PC-3 (cell line): ENCODE measurements at regions not wholly inside any gene's neighbourhood (a gene's known extent, or its start where the extent isn't known, plus 50 kb on each side); places are given as distances from the start of the nearest gene placed in this dataset.

Source experiments
- ATAC-seq: fragments of 200-7000 bp; cut with Tn5 transposase; 2 replicates; pipeline ENCODE4 v1.9.1; 2020; ENCODE audit warnings: mild to moderate bottlenecking, moderate library complexity
- BruUV-seq: library from RNA; stranded (reverse); fragments of 400-500 nt; replicated peaks from 2 replicates; lab custom pipeline; 2021; lab: Mats Ljungman, UMichigan
- CTCF ChIA-PET: fragments of 300-600 bp; sonication (Branson Sonifier 250); formaldehyde crosslinking; loops from one replicate; lab custom pipeline; 2022; ENCODE audit warnings: antibody characterized with exemption; lab: Charles Lee
- POLR2A ChIA-PET: fragments of 300-600 bp; sonication (Branson Sonifier 250); formaldehyde crosslinking; loops from one replicate; lab custom pipeline; 2022; ENCODE audit warnings: antibody characterized with exemption; ENCODE audit not compliant: unreplicated experiment; lab: Charles Lee
- DNase-seq: peaks from one replicate; pipeline ENCODE4 v3.0.0-alpha.2; 2015
- H2AFZ ChIP-seq: fragments of 300-600 bp; sonication (generic); 2 replicates; pipeline ENCODE4 v1.6.0; 2016; ENCODE audit warnings: antibody characterized with exemption, low read length
- H3F3A ChIP-seq: fragments of 300-600 bp; sonication (generic); one replicate; pipeline ENCODE4 v1.6.0; 2017; ENCODE audit warnings: antibody characterized with exemption, low read length, control low read depth, mild to moderate bottlenecking; ENCODE audit not compliant: unreplicated experiment
- H3K27ac ChIP-seq: fragments of 300-600 bp; sonication (generic); 2 replicates; pipeline ENCODE4 v1.5.1; 2016; ENCODE audit warnings: mild to moderate bottlenecking, low read length
- H3K27me3 ChIP-seq: fragments of 300-600 bp; sonication (generic); 2 replicates; pipeline ENCODE4 v1.6.1; 2016; ENCODE audit warnings: low read length, mixed read lengths
- H3K36me3 ChIP-seq: fragments of 300-600 bp; sonication (generic); 2 replicates; pipeline ENCODE4 v1.6.1; 2016; ENCODE audit warnings: low read depth, mixed run types, low read length, mixed read lengths
- H3K4me1 ChIP-seq: fragments of 300-600 bp; sonication (generic); 2 replicates; pipeline ENCODE4 v1.5.1; 2016; ENCODE audit warnings: low read length; ENCODE audit not compliant: insufficient read depth
- H3K4me2 ChIP-seq: fragments of 300-600 bp; sonication (generic); 2 replicates; pipeline ENCODE4 v1.6.0; 2016; ENCODE audit warnings: low read length
- H3K4me3 ChIP-seq: fragments of 300-600 bp; sonication (generic); 2 replicates; pipeline ENCODE4 v1.5.1; 2016; ENCODE audit warnings: mild to moderate bottlenecking, low read length, mixed read lengths
- H3K79me2 ChIP-seq: fragments of 300-600 bp; sonication (generic); 2 replicates; pipeline ENCODE4 v1.6.1; 2017; ENCODE audit warnings: low read length, mixed read lengths
- H3K9ac ChIP-seq: fragments of 300-600 bp; sonication (generic); 2 replicates; pipeline ENCODE4 v1.6.0; 2016; ENCODE audit warnings: mild to moderate bottlenecking, low read length
- H3K9me2 ChIP-seq: fragments of 300-600 bp; sonication (generic); replicated peaks from 2 replicates; pipeline ENCODE4 v1.6.1; 2016; ENCODE audit warnings: mixed run types, low read length, mixed read lengths
- H3K9me3 ChIP-seq: fragments of 300-600 bp; sonication (generic); 2 replicates; pipeline ENCODE4 v1.6.1; 2016; ENCODE audit warnings: low read length, mixed read lengths
- H4K20me1 ChIP-seq: fragments of 300-600 bp; sonication (generic); 2 replicates; pipeline ENCODE4 v1.6.1; 2016; ENCODE audit warnings: low read length, mixed read lengths
- EZH2 ChIP-seq: fragments of 300-600 bp; sonication (generic); IDR thresholded peaks from one replicate; pipeline ENCODE4 v1.6.1; 2017; ENCODE audit warnings: antibody characterized with exemption, mild to moderate bottlenecking, low read length; ENCODE audit not compliant: unreplicated experiment
- EZH2phosphoT487 ChIP-seq: fragments of 300-600 bp; sonication (generic); IDR thresholded peaks from 2 replicates; pipeline ENCODE4 v1.6.1; 2018; ENCODE audit warnings: mild to moderate bottlenecking, antibody characterized with exemption, low read length, borderline replicate concordance
- intact Hi-C: fragments of 100-400 bp; cut with micrococcal nuclease; formaldehyde crosslinking; loops from 2 replicates; pipeline ENCODE4 v1.9.0; 2023
- TF ChIP-seq, protein P1 (sequence below): fragments of 300-600 bp; sonication (generic); conservative IDR thresholded peaks from 2 replicates; pipeline ENCODE4 v1.5.1; 2017; ENCODE audit warnings: antibody characterized with exemption, low read depth, mild to moderate bottlenecking, low read length

DNA sequence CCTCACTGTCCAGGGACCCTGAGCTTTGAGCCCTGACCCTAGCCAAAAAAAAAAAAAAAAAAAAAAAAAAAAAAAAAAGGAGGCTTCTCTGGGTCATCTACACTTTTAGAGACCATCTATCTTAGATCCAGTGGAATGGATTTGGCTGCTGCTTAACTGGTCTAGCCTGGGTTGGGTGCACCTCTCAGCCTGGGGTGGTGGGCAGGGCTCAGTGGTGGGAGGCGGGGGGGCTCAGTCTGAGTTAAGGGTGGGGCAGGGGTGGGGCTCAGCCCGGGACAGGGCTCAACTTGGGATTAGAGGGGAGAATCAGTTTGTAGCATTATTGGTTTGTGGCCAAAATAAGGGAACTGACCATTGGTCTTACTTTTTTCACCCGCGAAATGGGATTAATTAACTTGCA is 139.2 kb downstream of the TPRA1 start:
- ATAC-seq (no peak), DNase-seq (no peak)
- no peaks in the 10 kb centered on the region for H3F3A ChIP-seq
- TF ChIP-seq EZH2phosphoT487 (no peak), EZH2 (no peak)
- TF ChIP-seq, protein P1, sequence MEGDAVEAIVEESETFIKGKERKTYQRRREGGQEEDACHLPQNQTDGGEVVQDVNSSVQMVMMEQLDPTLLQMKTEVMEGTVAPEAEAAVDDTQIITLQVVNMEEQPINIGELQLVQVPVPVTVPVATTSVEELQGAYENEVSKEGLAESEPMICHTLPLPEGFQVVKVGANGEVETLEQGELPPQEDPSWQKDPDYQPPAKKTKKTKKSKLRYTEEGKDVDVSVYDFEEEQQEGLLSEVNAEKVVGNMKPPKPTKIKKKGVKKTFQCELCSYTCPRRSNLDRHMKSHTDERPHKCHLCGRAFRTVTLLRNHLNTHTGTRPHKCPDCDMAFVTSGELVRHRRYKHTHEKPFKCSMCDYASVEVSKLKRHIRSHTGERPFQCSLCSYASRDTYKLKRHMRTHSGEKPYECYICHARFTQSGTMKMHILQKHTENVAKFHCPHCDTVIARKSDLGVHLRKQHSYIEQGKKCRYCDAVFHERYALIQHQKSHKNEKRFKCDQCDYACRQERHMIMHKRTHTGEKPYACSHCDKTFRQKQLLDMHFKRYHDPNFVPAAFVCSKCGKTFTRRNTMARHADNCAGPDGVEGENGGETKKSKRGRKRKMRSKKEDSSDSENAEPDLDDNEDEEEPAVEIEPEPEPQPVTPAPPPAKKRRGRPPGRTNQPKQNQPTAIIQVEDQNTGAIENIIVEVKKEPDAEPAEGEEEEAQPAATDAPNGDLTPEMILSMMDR: no peak
- H4K20me1 ChIP-seq: no peaks in the 10 kb centered on the region
- H3K4me2 ChIP-seq: no peak overlapping the region
- H2AFZ ChIP-seq: no peak overlapping the region
- no peak overlapping the region for H3K27ac ChIP-seq
- H3K9me3 ChIP-seq: no peaks in the 10 kb centered on the region
- H3K4me3 ChIP-seq: no peak overlapping the region
- H3K4me1 ChIP-seq: peaks cover 6% of the 10 kb centered on the region
- ChIA-PET POLR2A (no interaction called here), CTCF (no interaction called here)
- BruUV-seq: no TSS peak
- no peaks in the 10 kb centered on the region for H3K36me3 ChIP-seq
- intact Hi-C loops: no loop called here
- no peaks in the 10 kb centered on the region for H3K9me2 ChIP-seq
- no peaks in the 10 kb centered on the region for H3K27me3 ChIP-seq
- H3K9ac ChIP-seq: no peak overlapping the region
- no peaks in the 10 kb centered on the region for H3K79me2 ChIP-seq

GRCh38 chr3:127450331-127450730 is 140.2 kb downstream of the TPRA1 start:
- H3K4me1 ChIP-seq: no peaks in the 10 kb centered on the region
- intact Hi-C loops: no loop called here
- no peak for TF ChIP-seq EZH2phosphoT487
- no peaks in the 10 kb centered on the region for H3F3A ChIP-seq
- H2AFZ ChIP-seq: no peak overlapping the region
- H3K4me3 ChIP-seq: no peak overlapping the region
- BruUV-seq: no TSS peak
- no peak overlapping the region for H3K4me2 ChIP-seq
- no peaks in the 10 kb centered on the region for H3K9me2 ChIP-seq
- POLR2A ChIA-PET: no interaction called here
- no peaks in the 10 kb centered on the region for H3K9me3 ChIP-seq
- ATAC-seq (no peak), DNase-seq (no peak)
- H3K27ac ChIP-seq: no peak overlapping the region
- H3K79me2 ChIP-seq: no peaks in the 10 kb centered on the region
- H4K20me1 ChIP-seq: no peaks in the 10 kb centered on the region
- H3K36me3 ChIP-seq: no peaks in the 10 kb centered on the region
- no peak overlapping the region for H3K9ac ChIP-seq
- CTCF ChIA-PET: no interaction called here
- H3K27me3 ChIP-seq: no peaks in the 10 kb centered on the region

DNA sequence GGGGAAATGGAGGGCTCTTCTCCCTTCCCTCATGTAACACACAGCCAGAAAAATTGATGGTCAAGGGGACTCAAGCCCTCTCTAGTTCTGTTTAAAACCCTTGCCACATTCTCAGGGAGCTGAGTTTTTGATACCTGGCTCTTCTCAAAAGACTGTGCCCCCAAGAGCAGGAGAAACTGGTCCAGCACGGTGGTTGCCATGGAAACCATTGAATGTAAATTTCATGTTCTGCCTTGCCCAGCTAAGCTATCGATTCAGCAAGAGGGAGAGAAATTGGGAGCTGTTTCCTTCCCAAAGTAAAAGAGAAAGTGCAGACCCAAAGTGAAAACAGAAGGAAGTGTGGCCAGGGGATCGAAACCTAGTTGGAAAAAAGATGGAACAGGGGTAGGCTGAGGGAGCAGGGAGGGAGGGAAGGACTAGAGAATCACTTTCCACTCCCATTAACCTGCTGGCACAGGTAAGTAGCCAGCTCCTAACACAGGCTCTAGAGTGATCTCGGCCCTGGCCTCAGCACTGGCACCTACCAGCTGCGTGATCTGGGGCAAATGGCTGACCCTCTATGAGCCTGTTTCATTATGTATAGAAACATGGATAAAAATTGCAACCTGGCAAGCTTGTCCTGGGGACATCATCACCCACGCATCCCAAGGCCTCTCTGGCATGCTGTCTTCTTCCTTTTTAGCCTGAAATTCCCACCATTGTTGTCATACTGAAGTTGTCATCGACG is 140.9 kb downstream of the TPRA1 start:
- TF ChIP-seq EZH2 (no peak), EZH2phosphoT487 (no peak)
- TF ChIP-seq, protein P1: no peak
- H3K9me2 ChIP-seq: no peaks in the 10 kb centered on the region
- intact Hi-C loops: no loop called here
- no peak overlapping the region for H3K4me3 ChIP-seq
- H3K4me1 ChIP-seq: no peaks in the 10 kb centered on the region
- H3K27ac ChIP-seq: no peak overlapping the region
- no peaks in the 10 kb centered on the region for H3K79me2 ChIP-seq
- no peaks in the 10 kb centered on the region for H3K27me3 ChIP-seq
- H3K9ac ChIP-seq: no peak overlapping the region
- no peaks in the 10 kb centered on the region for H3F3A ChIP-seq
- H4K20me1 ChIP-seq: no peaks in the 10 kb centered on the region
- no peak for DNase-seq
- no peak overlapping the region for H2AFZ ChIP-seq
- H3K4me2 ChIP-seq: no peak overlapping the region
- no peaks in the 10 kb centered on the region for H3K9me3 ChIP-seq
- H3K36me3 ChIP-seq: no peaks in the 10 kb centered on the region
- no peak for ATAC-seq
- ChIA-PET CTCF (no interaction called here), POLR2A (no interaction called here)
- BruUV-seq: no TSS peak
